OCI-LY3 (cell line): ENCODE measurements at regions not wholly inside any gene's neighbourhood (a gene's known extent, or its start where the extent isn't known, plus 50 kb on each side); places are given as distances from the start of the nearest gene placed in this dataset.

ENCODE experiments used
- H2AFZ ChIP-seq: fragments of 200-600, 300-600 bp; shearing (Covaris generic); 2 replicates; pipeline ENCODE4 v1.6.0; 2014; ENCODE audit warnings: antibody characterized with exemption, low read depth, low read length
- H3K27ac ChIP-seq: fragments of 200-600, 300-600 bp; sonication (generic); 2 replicates; pipeline ENCODE4 v1.5.1; 2014; ENCODE audit warnings: mild to moderate bottlenecking, low read length, moderate library complexity, mixed read lengths
- H3K27me3 ChIP-seq: fragments of 200-600, 300-600 bp; sonication (generic); 2 replicates; pipeline ENCODE4 v1.6.1; 2014; ENCODE audit warnings: low read depth, low read length, mixed read lengths
- H3K36me3 ChIP-seq: fragments of 200-600, 300-600 bp; sonication (generic); replicated peaks from 2 replicates; pipeline ENCODE3; 2014; ENCODE audit warnings: low read depth, low read length, mixed read lengths
- H3K4me1 ChIP-seq: fragments of 300-600, 200-600 bp; sonication (generic); 2 replicates; pipeline ENCODE4 v1.6.1; 2014; ENCODE audit warnings: low read length, mixed read lengths
- H3K4me2 ChIP-seq: fragments of 200-600, 300-600 bp; sonication (generic); 2 replicates; pipeline ENCODE4 v1.6.1; 2014; ENCODE audit warnings: low read length, mixed read lengths
- H3K4me3 ChIP-seq: fragments of 300-600, 200-600 bp; sonication (generic); 2 replicates; pipeline ENCODE4 v1.5.1; 2014; ENCODE audit warnings: antibody characterized with exemption, mild to moderate bottlenecking, low read length, moderate library complexity
- H3K79me2 ChIP-seq: fragments of 300-600, 200-600 bp; shearing (Covaris generic); 2 replicates; pipeline ENCODE4 v1.6.1; 2014; ENCODE audit warnings: mild to moderate bottlenecking, low read length, mixed read lengths
- H3K9ac ChIP-seq: fragments of 300-600, 200-600 bp; shearing (Covaris generic); 2 replicates; pipeline ENCODE4 v1.6.0; 2014; ENCODE audit warnings: mild to moderate bottlenecking, low read length, moderate library complexity
- H3K9me3 ChIP-seq: fragments of 200-600, 300-600 bp; shearing (Covaris generic); 2 replicates; pipeline ENCODE4 v1.6.1; 2014; ENCODE audit warnings: low read length, mixed read lengths; ENCODE audit not compliant: insufficient read depth
- H4K20me1 ChIP-seq: fragments of 200-600, 300-600 bp; sonication (generic); 2 replicates; pipeline ENCODE4 v1.6.1; 2016; ENCODE audit warnings: low read length, mixed read lengths; ENCODE audit not compliant: insufficient read depth
- CTCF ChIP-seq: fragments of 200-600, 300-600 bp; sonication (generic); IDR thresholded peaks from 2 replicates; pipeline ENCODE4 v1.5.1; 2014; ENCODE audit warnings: antibody characterized with exemption, low read length, low read depth
- EZH2phosphoT487 ChIP-seq: fragments of 200-600 bp; shearing (Covaris generic); IDR thresholded peaks from 2 replicates; pipeline ENCODE4 v1.6.1; 2018; ENCODE audit warnings: antibody characterized with exemption, mixed run types, low read depth

- Histone ChIP-seq H3K27ac (no peak overlapping the region), H2AFZ (no peak overlapping the region), H3K4me2 (no peak overlapping the region)
Observed at GRCh38 chr4:66489783-66490452, 819.6 kb upstream of the EPHA5 start.

GRCh38 chr4:66489370-66489769 lies 819.1 kb upstream of the EPHA5 start:
- H3K9ac ChIP-seq: no peak overlapping the region
- H2AFZ ChIP-seq: no peak overlapping the region
- no peaks in the 10 kb centered on the region for H3K4me1 ChIP-seq
- H3K27me3 ChIP-seq: no peaks in the 10 kb centered on the region
- no peak overlapping the region for H3K4me3 ChIP-seq
- H3K79me2 ChIP-seq: no peaks in the 10 kb centered on the region
- no peaks in the 10 kb centered on the region for H3K9me3 ChIP-seq
- H3K4me2 ChIP-seq: no peak overlapping the region
- H4K20me1 ChIP-seq: no peaks in the 10 kb centered on the region
- no peaks in the 10 kb centered on the region for H3K36me3 ChIP-seq
- H3K27ac ChIP-seq: no peak overlapping the region
- TF ChIP-seq CTCF: no peak
- TF ChIP-seq EZH2phosphoT487: no peak

More at GRCh38 chr4:66489783-66490452, 819.6 kb upstream of the EPHA5 start:
- H3K4me1 ChIP-seq: no peaks in the 10 kb centered on the region
- H3K4me3 ChIP-seq: no peak overlapping the region
- no peak overlapping the region for H3K9ac ChIP-seq
- no peaks in the 10 kb centered on the region for H3K79me2 ChIP-seq
- TF ChIP-seq CTCF (no peak), EZH2phosphoT487 (no peak)
- no peaks in the 10 kb centered on the region for H3K36me3 ChIP-seq
- no peaks in the 10 kb centered on the region for H4K20me1 ChIP-seq
- no peaks in the 10 kb centered on the region for H3K27me3 ChIP-seq
- no peaks in the 10 kb centered on the region for H3K9me3 ChIP-seq

GRCh38 chr4:66486068-66486467 lies 815.8 kb upstream of the EPHA5 start:
- H3K9me3 ChIP-seq: no peaks in the 10 kb centered on the region
- H3K79me2 ChIP-seq: no peaks in the 10 kb centered on the region
- TF ChIP-seq CTCF (no peak), EZH2phosphoT487 (no peak)
- H3K4me2 ChIP-seq: no peak overlapping the region
- no peak overlapping the region for H3K9ac ChIP-seq
- no peaks in the 10 kb centered on the region for H3K4me1 ChIP-seq
- no peaks in the 10 kb centered on the region for H4K20me1 ChIP-seq
- no peak overlapping the region for H2AFZ ChIP-seq
- H3K36me3 ChIP-seq: no peaks in the 10 kb centered on the region
- H3K27ac ChIP-seq: no peak overlapping the region
- no peaks in the 10 kb centered on the region for H3K27me3 ChIP-seq
- no peak overlapping the region for H3K4me3 ChIP-seq

GRCh38 chr4:66482186-66482585 lies 811.9 kb upstream of the EPHA5 start:
- H3K79me2 ChIP-seq: no peaks in the 10 kb centered on the region
- H3K27me3 ChIP-seq: no peaks in the 10 kb centered on the region
- no peaks in the 10 kb centered on the region for H3K9me3 ChIP-seq
- no peaks in the 10 kb centered on the region for H3K36me3 ChIP-seq
- H3K4me1 ChIP-seq: no peaks in the 10 kb centered on the region
- H3K4me2 ChIP-seq: no peak overlapping the region
- H3K27ac ChIP-seq: no peak overlapping the region
- no peak overlapping the region for H3K4me3 ChIP-seq
- no peak overlapping the region for H2AFZ ChIP-seq
- TF ChIP-seq EZH2phosphoT487: no peak
- TF ChIP-seq CTCF: no peak
- H3K9ac ChIP-seq: no peak overlapping the region
- no peaks in the 10 kb centered on the region for H4K20me1 ChIP-seq
